Neural progenitor cell (in vitro differentiated cells): ENCODE measurements at regions not wholly inside any gene's neighbourhood (a gene's known extent, or its start where the extent isn't known, plus 50 kb on each side); places are given as distances from the start of the nearest gene placed in this dataset.

Experiments
- CTCF ChIP-seq: fragments of 200-600 bp; sonication (generic); IDR thresholded peaks from 2 replicates; pipeline ENCODE4 v1.5.1; 2017; ENCODE audit warnings: antibody characterized with exemption, mild to moderate bottlenecking
- EZH2 ChIP-seq: fragments of 200-600 bp; sonication (generic); IDR thresholded peaks from 2 replicates; pipeline ENCODE4 v1.6.1; 2017; ENCODE audit warnings: antibody characterized with exemption, mild to moderate bottlenecking, moderate library complexity
- EZH2phosphoT487 ChIP-seq: fragments of 200-600 bp; sonication (generic); IDR thresholded peaks from 2 replicates; pipeline ENCODE4 v1.6.1; 2017; ENCODE audit warnings: antibody characterized with exemption

- no peak for TF ChIP-seq CTCF
- no peak for TF ChIP-seq EZH2
- TF ChIP-seq EZH2phosphoT487: no peak
Measured at GRCh38 chr15:95370291-95370690, 960.2 kb upstream of the NR2F2 start.
